ENCODE measurements at regions not wholly inside any gene's neighbourhood (a gene's known extent, or its start where the extent isn't known, plus 50 kb on each side); places are given as distances from the start of the nearest gene placed in this dataset.

DNA sequence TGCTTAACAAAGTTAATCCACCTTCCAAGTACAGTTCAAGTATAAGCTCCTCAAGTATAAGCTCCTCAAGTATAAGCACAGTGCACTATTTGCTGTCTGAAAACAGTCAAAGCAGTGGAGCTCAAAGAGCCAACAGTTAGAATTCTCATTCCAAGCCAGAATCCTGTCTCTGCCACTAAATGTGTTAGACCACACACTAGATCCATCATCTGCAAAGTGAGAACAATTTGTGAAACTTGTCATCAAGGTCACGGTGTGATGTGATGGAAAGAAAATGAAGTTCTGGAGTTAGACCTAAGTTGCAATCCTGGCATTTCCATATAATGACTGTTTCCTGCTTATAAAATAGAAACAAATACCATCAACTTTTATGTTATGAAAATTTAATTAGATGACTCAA is 602.5 kb downstream of the TNS3 start:
- no peak for DNase-seq (ENCODE audit: low read depth)
- TF ChIP-seq CTCF (IDR thresholded peaks at IDR 0.05; ENCODE audit: insufficient read depth, low read depth, low read length): no peak
- no peaks in the 10 kb centered on the region for H3K36me3 ChIP-seq (ENCODE audit: control insufficient read depth, insufficient read depth, low read length)
- H3K27me3 ChIP-seq (ENCODE audit: control insufficient read depth, insufficient read depth, low read length): no peaks in the 10 kb centered on the region
- POLR2A ChIA-PET: no interaction called here
- CTCF ChIA-PET: interaction anchor here (0.8 kb wide), 1 partner anchor 15 kb away, joined by 3 read pairs; no protein-coding TSS in a partner anchor
- no peak overlapping the region for H3K4me3 ChIP-seq (ENCODE audit: low read depth, low read length)

GRCh38 chr7:46975493-46975892 is 606.4 kb downstream of the TNS3 start:
- H3K27me3 ChIP-seq (ENCODE audit: control insufficient read depth, insufficient read depth, low read length): no peaks in the 10 kb centered on the region
- no peak for TF ChIP-seq CTCF (IDR thresholded peaks at IDR 0.05; ENCODE audit: insufficient read depth, low read depth, low read length)
- H3K4me3 ChIP-seq (ENCODE audit: low read depth, low read length): no peak overlapping the region
- no peak for DNase-seq (ENCODE audit: low read depth)
- CTCF ChIA-PET: interaction anchor here (0.7 kb wide), 1 partner anchor 483 kb away, joined by 3 read pairs; no protein-coding TSS in a partner anchor
- H3K36me3 ChIP-seq (ENCODE audit: control insufficient read depth, insufficient read depth, low read length): no peaks in the 10 kb centered on the region
- POLR2A ChIA-PET: no interaction called here

GRCh38 chr7:46972205-46972604 is 609.7 kb downstream of the TNS3 start:
- DNase-seq (ENCODE audit: low read depth): peak; percentile 48
- TF ChIP-seq CTCF (IDR thresholded peaks at IDR 0.05; ENCODE audit: insufficient read depth, low read depth, low read length): no peak
- H3K4me3 ChIP-seq (ENCODE audit: low read depth, low read length): no peak overlapping the region
- H3K36me3 ChIP-seq (ENCODE audit: control insufficient read depth, insufficient read depth, low read length): no peaks in the 10 kb centered on the region
- ChIA-PET POLR2A (no interaction called here), CTCF (no interaction called here)
- H3K27me3 ChIP-seq (ENCODE audit: control insufficient read depth, insufficient read depth, low read length): no peaks in the 10 kb centered on the region

DNA sequence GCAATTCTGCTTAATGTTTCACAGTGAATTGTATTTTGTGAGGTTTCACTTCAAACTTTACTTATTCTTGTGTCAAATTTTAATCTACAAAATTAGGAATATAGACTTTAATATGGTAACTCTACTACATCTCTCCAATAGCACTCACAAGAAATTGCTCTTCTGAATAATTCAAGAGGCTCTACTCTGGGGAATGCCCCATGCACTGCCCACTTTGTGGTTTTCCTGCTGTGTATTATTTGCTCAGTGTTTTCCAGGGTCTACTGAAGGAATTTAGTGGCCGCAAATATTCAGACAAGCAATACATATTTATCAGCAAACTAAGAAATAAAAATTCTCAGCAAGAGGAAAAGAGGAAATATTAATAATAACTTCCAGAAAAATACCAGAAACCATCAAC is 611.4 kb downstream of the TNS3 start:
- Histone ChIP-seq H3K27me3 (ENCODE audit: control insufficient read depth, insufficient read depth, low read length) (no peaks in the 10 kb centered on the region), H3K36me3 (ENCODE audit: control insufficient read depth, insufficient read depth, low read length) (no peaks in the 10 kb centered on the region), H3K4me3 (ENCODE audit: low read depth, low read length) (no peak overlapping the region)
- DNase-seq (ENCODE audit: low read depth): no peak
- TF ChIP-seq CTCF (IDR thresholded peaks at IDR 0.05; ENCODE audit: insufficient read depth, low read depth, low read length): no peak
- CTCF ChIA-PET: interaction anchor here (0.6 kb wide), 1 partner anchor 190 kb away, joined by 3 read pairs; no protein-coding TSS in a partner anchor
- POLR2A ChIA-PET: no interaction called here

DNA sequence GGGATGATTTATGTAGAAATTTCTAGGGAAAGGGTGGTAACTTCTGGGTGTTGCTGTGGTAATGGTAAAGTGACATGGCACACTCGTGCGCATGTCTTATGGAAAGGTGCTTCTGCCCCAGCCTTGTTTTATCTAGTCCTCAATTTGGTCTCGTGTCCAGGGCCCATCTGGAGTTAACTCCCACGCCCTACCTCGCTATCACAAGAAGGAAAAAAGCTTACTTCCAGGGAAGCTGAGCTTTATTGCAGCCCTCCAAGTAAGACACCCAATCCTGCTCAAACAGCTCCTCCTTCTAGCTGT is 611.8 kb downstream of the TNS3 start:
- Histone ChIP-seq H3K4me3 (ENCODE audit: low read depth, low read length) (no peak overlapping the region), H3K36me3 (ENCODE audit: control insufficient read depth, insufficient read depth, low read length) (no peaks in the 10 kb centered on the region), H3K27me3 (ENCODE audit: control insufficient read depth, insufficient read depth, low read length) (no peaks in the 10 kb centered on the region)
- POLR2A ChIA-PET: no interaction called here
- no peak for DNase-seq (ENCODE audit: low read depth)
- TF ChIP-seq CTCF (IDR thresholded peaks at IDR 0.05; ENCODE audit: insufficient read depth, low read depth, low read length): no peak
- CTCF ChIA-PET: interaction anchor here (0.6 kb wide), 1 partner anchor 190 kb away, joined by 3 read pairs; no protein-coding TSS in a partner anchor
